GM12878 (cell line): ENCODE measurements at regions not wholly inside any gene's neighbourhood (a gene's known extent, or its start where the extent isn't known, plus 50 kb on each side); places are given as distances from the start of the nearest gene placed in this dataset.

ENCODE experiments used
- ATAC-seq: fragments of 200-7000 bp; cut with Tn5 transposase; 3 replicates; pipeline ENCODE4 v1.9.1; 2020; ENCODE audit warnings: mild to moderate bottlenecking, moderate library complexity
- BruUV-seq: library from RNA; stranded (reverse); fragments of 400-500 nt; replicated peaks from 2 replicates; lab custom pipeline; 2021; lab: Mats Ljungman, UMichigan
- CTCF ChIA-PET: fragments of 300-600 bp; sonication (Branson Sonifier 250); formaldehyde crosslinking; extraction: SDS; loops from one replicate; lab custom pipeline; 2021; ENCODE audit warnings: inconsistent platforms; lab: Yijun Ruan, JAX
- POLR2A ChIA-PET: fragments of 350-600 bp; formaldehyde crosslinking; extraction: SDS; loops from one replicate; lab custom pipeline; 2021; ENCODE audit warnings: inconsistent platforms; lab: Charles Lee
- RAD21 ChIA-PET: fragments of 300-600 bp; sonication (Branson Sonifier 250); formaldehyde crosslinking; loops from one replicate; lab custom pipeline; 2023; ENCODE audit warnings: antibody characterized with exemption; ENCODE audit not compliant: unreplicated experiment; lab: Charles Lee
- SMC1A ChIA-PET: fragments of 300-600 bp; sonication (Branson Sonifier 250); formaldehyde crosslinking; loops from one replicate; lab custom pipeline; 2023; ENCODE audit not compliant: unreplicated experiment, uncharacterized antibody; lab: Charles Lee
- DNase-seq: peaks from one replicate; pipeline ENCODE4 v3.0.0-alpha.2; 2011; ENCODE audit warnings: low read depth, low spot score
- FAIRE-seq: peaks from 3 replicates; lab custom pipeline; 2011; peaks lifted over from hg19 to GRCh38; lab: Jason Lieb, UNC
- H2AFZ ChIP-seq: 2 replicates; pipeline ENCODE4 v1.6.0; 2011; ENCODE audit warnings: low read depth, low read length, control low read depth; ENCODE audit not compliant: control insufficient read depth
- H3K27ac ChIP-seq: 2 replicates; pipeline ENCODE4 v1.5.1; 2011; ENCODE audit warnings: control low read depth; ENCODE audit not compliant: control insufficient read depth, insufficient read depth
- H3K27me3 ChIP-seq, 2 experiments: replicated peaks in 1 of 2; 2 replicates each; pipeline versions ENCODE4 v1.6.0 to v1.6.1; 2011; ENCODE audit warnings: low read length in 1 of 2; ENCODE audit not compliant: control insufficient read depth in 2 of 2, insufficient read depth in 2 of 2
- H3K36me3 ChIP-seq, 2 experiments: 2 replicates each; pipeline ENCODE4 v1.5.1; 2011; ENCODE audit warnings: low read length in 1 of 2; ENCODE audit not compliant: control insufficient read depth in 2 of 2, insufficient read depth in 2 of 2
- H3K4me1 ChIP-seq: 2 replicates; pipeline ENCODE4 v1.6.1; 2011; ENCODE audit warnings: mild to moderate bottlenecking, low read length, moderate library complexity, mixed read lengths; ENCODE audit not compliant: control insufficient read depth, insufficient read depth
- H3K4me2 ChIP-seq: 2 replicates; pipeline ENCODE4 v1.6.0; 2011; ENCODE audit warnings: control low read depth; ENCODE audit not compliant: control insufficient read depth, insufficient read depth
- H3K4me3 ChIP-seq: fragments of 200-600 bp; sonication (generic); 2 replicates; pipeline ENCODE4 v1.5.1; 2016
- H3K79me2 ChIP-seq: 2 replicates; pipeline ENCODE4 v1.6.0; 2011; ENCODE audit warnings: low read length; ENCODE audit not compliant: control insufficient read depth, insufficient read depth
- H3K9ac ChIP-seq: 2 replicates; pipeline ENCODE4 v1.8.0; 2011; ENCODE audit warnings: low read length, control low read depth, mixed read lengths; ENCODE audit not compliant: control insufficient read depth, insufficient read depth
- H3K9me3 ChIP-seq: replicated peaks from 3 replicates; pipeline ENCODE4 v1.5.1; 2011; ENCODE audit warnings: mild to moderate bottlenecking, low read length; ENCODE audit not compliant: control insufficient read depth, insufficient read depth
- H4K20me1 ChIP-seq: 2 replicates; pipeline ENCODE4 v1.6.0; 2011; ENCODE audit not compliant: control insufficient read depth, insufficient read depth
- BMI1 ChIP-seq: fragments of 450-650 bp; IDR thresholded peaks from 2 replicates; pipeline ENCODE4 v1.6.1; 2016; ENCODE audit warnings: mild to moderate bottlenecking, moderate library complexity, borderline replicate concordance
- CHD4 ChIP-seq: fragments of 200-600 bp; sonication (generic); IDR thresholded peaks from 2 replicates; pipeline ENCODE4 v1.6.1; 2016; ENCODE audit warnings: mild to moderate bottlenecking
- FOXK2 ChIP-seq: fragments of 450-650 bp; IDR thresholded peaks from 2 replicates; pipeline ENCODE4 v1.6.1; 2017; ENCODE audit warnings: mild to moderate bottlenecking, moderate library complexity
- LARP7 ChIP-seq: fragments of 450-650 bp; IDR thresholded peaks from 2 replicates; pipeline ENCODE4 v1.6.1; 2017; ENCODE audit warnings: mild to moderate bottlenecking
- NBN ChIP-seq: fragments of 450-650 bp; IDR thresholded peaks from 2 replicates; pipeline ENCODE4 v1.6.1; 2016
- POLR2A ChIP-seq: IDR thresholded peaks from 2 replicates; pipeline ENCODE4 v1.6.1; 2011; ENCODE audit warnings: low read depth, mild to moderate bottlenecking, low read length
- POLR2AphosphoS2 ChIP-seq: IDR thresholded peaks from 2 replicates; pipeline ENCODE4 v1.6.1; 2011; ENCODE audit warnings: low read depth, mild to moderate bottlenecking, low read length, improper control_type of control experiment, moderate library complexity
- SMAD1 ChIP-seq: fragments of 450-650 bp; IDR thresholded peaks from 2 replicates; pipeline ENCODE4 v1.6.1; 2018; ENCODE audit warnings: mild to moderate bottlenecking, low read depth; ENCODE audit not compliant: partially characterized antibody
- STAT3 ChIP-seq: IDR thresholded peaks from 2 replicates; pipeline ENCODE4 v1.6.1; 2011; ENCODE audit warnings: low read depth, low read length, improper control_type of control experiment
- ZBTB40 ChIP-seq: fragments of 450-650 bp; IDR thresholded peaks from 2 replicates; pipeline ENCODE4 v1.6.1; 2016; ENCODE audit warnings: mild to moderate bottlenecking, moderate library complexity, borderline replicate concordance
- WGBS: methylation state at CpG from one replicate; pipeline ENCODE4 v1.1.6; 2016; ENCODE audit warnings: low lambda C conversion rate; ENCODE audit not compliant: insufficient replicate concordance, insufficient coverage; ENCODE audit errors: missing lambda C conversion rate; 5-methylcytosine and 5-hydroxymethylcytosine counted together
- in situ Hi-C: fragments of 300-500 bp; cut with MboI; formaldehyde crosslinking; loops from 9 replicates; pipeline ENCODE4 v1.14.3; 2018; ENCODE audit warnings: mixed read lengths
- intact Hi-C: fragments of 100-400 bp; cut with micrococcal nuclease; formaldehyde crosslinking; loops from one replicate; pipeline ENCODE4 v1.14.2; 2022; ENCODE audit not compliant: unreplicated experiment
- TF ChIP-seq, protein P1 (sequence below): fragments of 450-650 bp; IDR thresholded peaks from 2 replicates; pipeline ENCODE4 v1.6.1; 2017; ENCODE audit warnings: antibody characterized with exemption, mild to moderate bottlenecking, moderate library complexity
- TF ChIP-seq, protein P2 (sequence below): IDR thresholded peaks from 2 replicates; pipeline ENCODE4 v1.6.1; 2011; ENCODE audit warnings: mild to moderate bottlenecking, low read depth, low read length, moderate library complexity; ENCODE audit not compliant: insufficient replicate concordance
- TF ChIP-seq, protein P3 (sequence below), 3 experiments: IDR thresholded peaks in 2 of 3; conservative IDR thresholded peaks in 1 of 3; 2 replicates each; pipeline ENCODE4 v1.5.1; 2011; ENCODE audit warnings: low read depth in 3 of 3, low read length in 3 of 3, mild to moderate bottlenecking in 3 of 3, control low read depth in 2 of 3, moderate library complexity in 2 of 3, inconsistent platforms in 1 of 3, mixed read lengths in 1 of 3; ENCODE audit not compliant: control insufficient read depth in 2 of 3, insufficient read depth in 1 of 3; ENCODE audit errors: extremely low read depth in 1 of 3
- TF ChIP-seq, protein P4 (sequence below): fragments of 450-650 bp; IDR thresholded peaks from 2 replicates; pipeline ENCODE4 v1.6.1; 2017; ENCODE audit warnings: low read depth, mild to moderate bottlenecking, moderate library complexity

- Histone ChIP-seq H3K36me3 (no peaks in the 10 kb centered on the region), H3K79me2 (no peaks in the 10 kb centered on the region), H4K20me1 (no peaks in the 10 kb centered on the region), H3K4me1 (no peaks in the 10 kb centered on the region), H3K4me3 (no peak overlapping the region), H3K27me3 (no peaks in the 10 kb centered on the region), H3K27ac (no peak overlapping the region), H3K9me3 (no peaks in the 10 kb centered on the region; the same call in 2 of the 3 replicates), H3K4me2 (no peak overlapping the region), H2AFZ (no peak overlapping the region), H3K9ac (no peak overlapping the region)
- intact Hi-C loops (no loop called here), in situ Hi-C loops (no loop called here)
- 44% methylated on average over 2 of the region's 2 CpGs for WGBS
- CTCF ChIA-PET = no interaction called here
- SMC1A ChIA-PET = interaction anchor here (0.5 kb wide), 1 partner anchor 276 kb away, joined by 3 read pairs; no protein-coding TSS in a partner anchor
- POLR2A ChIA-PET = no interaction called here
- FAIRE-seq = no peak
- no peak for DNase-seq
- RAD21 ChIA-PET = no interaction called here
- no TSS peak for BruUV-seq
- no peak for ATAC-seq
- TF ChIP-seq ZBTB40 (no peak), FOXK2 (no peak), NBN (no peak), CHD4 (no peak), POLR2A (no peak), LARP7 (no peak), SMAD1 (no peak), STAT3 (no peak), POLR2AphosphoS2 (no peak), BMI1 (no peak)
- TF ChIP-seq, protein P1, sequence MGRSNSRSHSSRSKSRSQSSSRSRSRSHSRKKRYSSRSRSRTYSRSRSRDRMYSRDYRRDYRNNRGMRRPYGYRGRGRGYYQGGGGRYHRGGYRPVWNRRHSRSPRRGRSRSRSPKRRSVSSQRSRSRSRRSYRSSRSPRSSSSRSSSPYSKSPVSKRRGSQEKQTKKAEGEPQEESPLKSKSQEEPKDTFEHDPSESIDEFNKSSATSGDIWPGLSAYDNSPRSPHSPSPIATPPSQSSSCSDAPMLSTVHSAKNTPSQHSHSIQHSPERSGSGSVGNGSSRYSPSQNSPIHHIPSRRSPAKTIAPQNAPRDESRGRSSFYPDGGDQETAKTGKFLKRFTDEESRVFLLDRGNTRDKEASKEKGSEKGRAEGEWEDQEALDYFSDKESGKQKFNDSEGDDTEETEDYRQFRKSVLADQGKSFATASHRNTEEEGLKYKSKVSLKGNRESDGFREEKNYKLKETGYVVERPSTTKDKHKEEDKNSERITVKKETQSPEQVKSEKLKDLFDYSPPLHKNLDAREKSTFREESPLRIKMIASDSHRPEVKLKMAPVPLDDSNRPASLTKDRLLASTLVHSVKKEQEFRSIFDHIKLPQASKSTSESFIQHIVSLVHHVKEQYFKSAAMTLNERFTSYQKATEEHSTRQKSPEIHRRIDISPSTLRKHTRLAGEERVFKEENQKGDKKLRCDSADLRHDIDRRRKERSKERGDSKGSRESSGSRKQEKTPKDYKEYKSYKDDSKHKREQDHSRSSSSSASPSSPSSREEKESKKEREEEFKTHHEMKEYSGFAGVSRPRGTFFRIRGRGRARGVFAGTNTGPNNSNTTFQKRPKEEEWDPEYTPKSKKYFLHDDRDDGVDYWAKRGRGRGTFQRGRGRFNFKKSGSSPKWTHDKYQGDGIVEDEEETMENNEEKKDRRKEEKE = no peak
- TF ChIP-seq, protein P2, sequence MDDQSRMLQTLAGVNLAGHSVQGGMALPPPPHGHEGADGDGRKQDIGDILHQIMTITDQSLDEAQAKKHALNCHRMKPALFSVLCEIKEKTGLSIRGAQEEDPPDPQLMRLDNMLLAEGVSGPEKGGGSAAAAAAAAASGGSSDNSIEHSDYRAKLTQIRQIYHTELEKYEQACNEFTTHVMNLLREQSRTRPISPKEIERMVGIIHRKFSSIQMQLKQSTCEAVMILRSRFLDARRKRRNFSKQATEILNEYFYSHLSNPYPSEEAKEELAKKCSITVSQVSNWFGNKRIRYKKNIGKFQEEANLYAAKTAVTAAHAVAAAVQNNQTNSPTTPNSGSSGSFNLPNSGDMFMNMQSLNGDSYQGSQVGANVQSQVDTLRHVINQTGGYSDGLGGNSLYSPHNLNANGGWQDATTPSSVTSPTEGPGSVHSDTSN = no peak
- TF ChIP-seq, protein P3, sequence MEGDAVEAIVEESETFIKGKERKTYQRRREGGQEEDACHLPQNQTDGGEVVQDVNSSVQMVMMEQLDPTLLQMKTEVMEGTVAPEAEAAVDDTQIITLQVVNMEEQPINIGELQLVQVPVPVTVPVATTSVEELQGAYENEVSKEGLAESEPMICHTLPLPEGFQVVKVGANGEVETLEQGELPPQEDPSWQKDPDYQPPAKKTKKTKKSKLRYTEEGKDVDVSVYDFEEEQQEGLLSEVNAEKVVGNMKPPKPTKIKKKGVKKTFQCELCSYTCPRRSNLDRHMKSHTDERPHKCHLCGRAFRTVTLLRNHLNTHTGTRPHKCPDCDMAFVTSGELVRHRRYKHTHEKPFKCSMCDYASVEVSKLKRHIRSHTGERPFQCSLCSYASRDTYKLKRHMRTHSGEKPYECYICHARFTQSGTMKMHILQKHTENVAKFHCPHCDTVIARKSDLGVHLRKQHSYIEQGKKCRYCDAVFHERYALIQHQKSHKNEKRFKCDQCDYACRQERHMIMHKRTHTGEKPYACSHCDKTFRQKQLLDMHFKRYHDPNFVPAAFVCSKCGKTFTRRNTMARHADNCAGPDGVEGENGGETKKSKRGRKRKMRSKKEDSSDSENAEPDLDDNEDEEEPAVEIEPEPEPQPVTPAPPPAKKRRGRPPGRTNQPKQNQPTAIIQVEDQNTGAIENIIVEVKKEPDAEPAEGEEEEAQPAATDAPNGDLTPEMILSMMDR (IDR thresholded peaks at IDR 0.05 in 2 of 3, conservative IDR thresholded peaks at IDR 0.05 in 1 of 3; ENCODE audit: control insufficient read depth in 2 of 3, extremely low read depth in 1 of 3, insufficient read depth in 1 of 3, low read depth in 3 of 3, low read length in 3 of 3) = no peak
- TF ChIP-seq, protein P4, sequence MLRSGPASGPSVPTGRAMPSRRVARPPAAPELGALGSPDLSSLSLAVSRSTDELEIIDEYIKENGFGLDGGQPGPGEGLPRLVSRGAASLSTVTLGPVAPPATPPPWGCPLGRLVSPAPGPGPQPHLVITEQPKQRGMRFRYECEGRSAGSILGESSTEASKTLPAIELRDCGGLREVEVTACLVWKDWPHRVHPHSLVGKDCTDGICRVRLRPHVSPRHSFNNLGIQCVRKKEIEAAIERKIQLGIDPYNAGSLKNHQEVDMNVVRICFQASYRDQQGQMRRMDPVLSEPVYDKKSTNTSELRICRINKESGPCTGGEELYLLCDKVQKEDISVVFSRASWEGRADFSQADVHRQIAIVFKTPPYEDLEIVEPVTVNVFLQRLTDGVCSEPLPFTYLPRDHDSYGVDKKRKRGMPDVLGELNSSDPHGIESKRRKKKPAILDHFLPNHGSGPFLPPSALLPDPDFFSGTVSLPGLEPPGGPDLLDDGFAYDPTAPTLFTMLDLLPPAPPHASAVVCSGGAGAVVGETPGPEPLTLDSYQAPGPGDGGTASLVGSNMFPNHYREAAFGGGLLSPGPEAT = no peak
Measured at GRCh38 chr15:25133804-25134203, 179.0 kb downstream of the SNRPN start.
